ENCODE measurements at regions not wholly inside any gene's neighbourhood (a gene's known extent, or its start where the extent isn't known, plus 50 kb on each side); places are given as distances from the start of the nearest gene placed in this dataset.
A peak's percentile ranks its signal among the peaks of the same experiment; 100 is the strongest.

GRCh38 chr7:126378642-126379041 lies 874.1 kb downstream of the GRM8 start:
- no peak for DNase-seq
- in situ Hi-C loops (cut with HindIII; ENCODE audit: low pct_ligation_motif_present, low pct_unique_long_range_greater_than_20kb, low sequenced_read_pairs): no loop called here

GRCh38 chr7:126370038-126370668 lies 882.6 kb downstream of the GRM8 start:
- in situ Hi-C loops (cut with HindIII; ENCODE audit: low pct_ligation_motif_present, low pct_unique_long_range_greater_than_20kb, low sequenced_read_pairs): no loop called here
- no peak for DNase-seq

- DNase-seq: no peak
Observed at GRCh38 chr7:126362746-126363145, 890.0 kb downstream of the GRM8 start.

GRCh38 chr7:126361183-126361582 lies 891.6 kb downstream of the GRM8 start:
- in situ Hi-C loops (cut with HindIII; ENCODE audit: low pct_ligation_motif_present, low pct_unique_long_range_greater_than_20kb, low sequenced_read_pairs): no loop called here
- no peak for DNase-seq

More at GRCh38 chr7:126362746-126363145, 890.0 kb downstream of the GRM8 start:
- in situ Hi-C loops (cut with HindIII; ENCODE audit: low pct_ligation_motif_present, low pct_unique_long_range_greater_than_20kb, low sequenced_read_pairs): no loop called here

- in situ Hi-C loops (cut with HindIII; ENCODE audit: low pct_ligation_motif_present, low pct_unique_long_range_greater_than_20kb, low sequenced_read_pairs): no loop called here
- no peak for DNase-seq
Observed at GRCh38 chr7:126339813-126340212, 912.9 kb downstream of the GRM8 start.

- in situ Hi-C loops (cut with HindIII; ENCODE audit: low pct_ligation_motif_present, low pct_unique_long_range_greater_than_20kb, low sequenced_read_pairs): no loop called here
- no peak for DNase-seq
Observed at GRCh38 chr7:126305671-126306070, 947.1 kb downstream of the GRM8 start.

- no peak for DNase-seq
- in situ Hi-C loops (cut with HindIII; ENCODE audit: low pct_ligation_motif_present, low pct_unique_long_range_greater_than_20kb, low sequenced_read_pairs): no loop called here
Observed at GRCh38 chr7:126303926-126304325, 948.8 kb downstream of the GRM8 start.

- peak; percentile 9 for DNase-seq
- in situ Hi-C loops (cut with HindIII; ENCODE audit: low pct_ligation_motif_present, low pct_unique_long_range_greater_than_20kb, low sequenced_read_pairs): no loop called here
Observed at GRCh38 chr7:126302639-126303038, 950.1 kb downstream of the GRM8 start.

- in situ Hi-C loops (cut with HindIII; ENCODE audit: low pct_ligation_motif_present, low pct_unique_long_range_greater_than_20kb, low sequenced_read_pairs): no loop called here
- DNase-seq: no peak
Observed at GRCh38 chr7:126286317-126286716, 966.4 kb downstream of the GRM8 start.

- in situ Hi-C loops (cut with HindIII; ENCODE audit: low pct_ligation_motif_present, low pct_unique_long_range_greater_than_20kb, low sequenced_read_pairs): no loop called here
Observed at GRCh38 chr7:126236261-126236660, 1016.5 kb downstream of the GRM8 start.

GRCh38 chr7:126228356-126229061 lies 1024.2 kb downstream of the GRM8 start:
- in situ Hi-C loops (cut with HindIII; ENCODE audit: low pct_ligation_motif_present, low pct_unique_long_range_greater_than_20kb, low sequenced_read_pairs): no loop called here

More at GRCh38 chr7:126236261-126236660, 1016.5 kb downstream of the GRM8 start:
- DNase-seq: no peak

GRCh38 chr7:126227643-126228042 lies 1025.1 kb downstream of the GRM8 start:
- in situ Hi-C loops (cut with HindIII; ENCODE audit: low pct_ligation_motif_present, low pct_unique_long_range_greater_than_20kb, low sequenced_read_pairs): no loop called here
- DNase-seq: no peak

More at GRCh38 chr7:126228356-126229061, 1024.2 kb downstream of the GRM8 start:
- DNase-seq: no peak

- in situ Hi-C loops (cut with HindIII; ENCODE audit: low pct_ligation_motif_present, low pct_unique_long_range_greater_than_20kb, low sequenced_read_pairs): no loop called here
- DNase-seq: no peak
Observed at GRCh38 chr7:126227055-126227454, 1025.7 kb downstream of the GRM8 start.

- no peak for DNase-seq
- in situ Hi-C loops (cut with HindIII; ENCODE audit: low pct_ligation_motif_present, low pct_unique_long_range_greater_than_20kb, low sequenced_read_pairs): no loop called here
Observed at GRCh38 chr7:126223729-126224128, 1029.0 kb downstream of the GRM8 start.

- in situ Hi-C loops (cut with HindIII; ENCODE audit: low pct_ligation_motif_present, low pct_unique_long_range_greater_than_20kb, low sequenced_read_pairs): no loop called here
- no peak for DNase-seq
Observed at GRCh38 chr7:126222782-126223181, 1030.0 kb downstream of the GRM8 start.

- no peak for DNase-seq
- in situ Hi-C loops (cut with HindIII; ENCODE audit: low pct_ligation_motif_present, low pct_unique_long_range_greater_than_20kb, low sequenced_read_pairs): no loop called here
Observed at GRCh38 chr7:126215785-126216184, 1037.0 kb downstream of the GRM8 start.

- no peak for DNase-seq
- in situ Hi-C loops (cut with HindIII; ENCODE audit: low pct_ligation_motif_present, low pct_unique_long_range_greater_than_20kb, low sequenced_read_pairs): no loop called here
Observed at GRCh38 chr7:126213876-126214275, 1038.9 kb downstream of the GRM8 start.

GRCh38 chr7:126211875-126212274 lies 1040.9 kb downstream of the GRM8 start:
- in situ Hi-C loops (cut with HindIII; ENCODE audit: low pct_ligation_motif_present, low pct_unique_long_range_greater_than_20kb, low sequenced_read_pairs): no loop called here
- no peak for DNase-seq

GRCh38 chr7:126210707-126211106 lies 1042.0 kb downstream of the GRM8 start:
- in situ Hi-C loops (cut with HindIII; ENCODE audit: low pct_ligation_motif_present, low pct_unique_long_range_greater_than_20kb, low sequenced_read_pairs): no loop called here

GRCh38 chr7:126203185-126203584 lies 1049.6 kb downstream of the GRM8 start:
- in situ Hi-C loops (cut with HindIII; ENCODE audit: low pct_ligation_motif_present, low pct_unique_long_range_greater_than_20kb, low sequenced_read_pairs): no loop called here
- DNase-seq: no peak

More at GRCh38 chr7:126210707-126211106, 1042.0 kb downstream of the GRM8 start:
- DNase-seq: no peak

All from ACHN (cell line).